ENCODE measurements at regions not wholly inside any gene's neighbourhood (a gene's known extent, or its start where the extent isn't known, plus 50 kb on each side); places are given as distances from the start of the nearest gene placed in this dataset.

- no CpG with 5 or more reads among the region's 3 CpGs for WGBS (ENCODE audit: extremely low coverage, insufficient read length, low lambda C conversion rate)
- H3K4me2 ChIP-seq (ENCODE audit: insufficient read depth, insufficient read length, low read length): no peak overlapping the region
- no peaks in the 10 kb centered on the region for H3K79me1 ChIP-seq (ENCODE audit: insufficient read depth, low read depth, low read length, poor library complexity, severe bottlenecking)
- no peak overlapping the region for H2AFZ ChIP-seq (ENCODE audit: low read length)
- H2BK5ac ChIP-seq (ENCODE audit: insufficient read length, low read length): no peak overlapping the region
- H2BK120ac ChIP-seq (ENCODE audit: low read depth, low read length, poor library complexity, severe bottlenecking): no peak overlapping the region
- H3K27ac ChIP-seq (ENCODE audit: insufficient read length, low read depth, low read length): no peak overlapping the region
- H3K56ac ChIP-seq (ENCODE audit: insufficient read length, low read depth, low read length): no peak overlapping the region
- H4K91ac ChIP-seq (ENCODE audit: insufficient read length, low read depth, low read length): no peak overlapping the region
- H3K4me1 ChIP-seq (ENCODE audit: insufficient read depth, low read length): no peaks in the 10 kb centered on the region
- no peaks in the 10 kb centered on the region for H3K36me3 Mint-ChIP-seq (ENCODE audit: insufficient read depth in 1 of 3, low read depth in 3 of 3)
- H4K8ac ChIP-seq (replicated peaks; ENCODE audit: insufficient read length, low read depth, low read length): no peak overlapping the region
- no peak overlapping the region for H3K23ac ChIP-seq (ENCODE audit: insufficient read length, low read depth, low read length)
- H3K9me3 Mint-ChIP-seq: no peaks in the 10 kb centered on the region; a peak in 1 of 5 replicates
- H2BK15ac ChIP-seq (ENCODE audit: low read depth, low read length): no peak overlapping the region
- no peak overlapping the region for H3K9ac ChIP-seq (ENCODE audit: extremely low read depth, insufficient read length, low read length)
- no peak for DNase-seq
- no peak overlapping the region for H4K5ac ChIP-seq (ENCODE audit: insufficient read length, low read depth, low read length)
- no peaks in the 10 kb centered on the region for H4K20me1 ChIP-seq (ENCODE audit: control insufficient read depth, insufficient read depth, insufficient read length)
- no peak overlapping the region for H2BK12ac ChIP-seq (ENCODE audit: insufficient read length, low read depth, low read length)
- H3K4me1 Mint-ChIP-seq: no peaks in the 10 kb centered on the region
- no peak overlapping the region for H2BK20ac ChIP-seq (ENCODE audit: low read depth, low read length, poor library complexity, severe bottlenecking)
- no peaks in the 10 kb centered on the region for H3K27me3 ChIP-seq (ENCODE audit: insufficient read depth, low read length)
- TF ChIP-seq, protein P1, sequence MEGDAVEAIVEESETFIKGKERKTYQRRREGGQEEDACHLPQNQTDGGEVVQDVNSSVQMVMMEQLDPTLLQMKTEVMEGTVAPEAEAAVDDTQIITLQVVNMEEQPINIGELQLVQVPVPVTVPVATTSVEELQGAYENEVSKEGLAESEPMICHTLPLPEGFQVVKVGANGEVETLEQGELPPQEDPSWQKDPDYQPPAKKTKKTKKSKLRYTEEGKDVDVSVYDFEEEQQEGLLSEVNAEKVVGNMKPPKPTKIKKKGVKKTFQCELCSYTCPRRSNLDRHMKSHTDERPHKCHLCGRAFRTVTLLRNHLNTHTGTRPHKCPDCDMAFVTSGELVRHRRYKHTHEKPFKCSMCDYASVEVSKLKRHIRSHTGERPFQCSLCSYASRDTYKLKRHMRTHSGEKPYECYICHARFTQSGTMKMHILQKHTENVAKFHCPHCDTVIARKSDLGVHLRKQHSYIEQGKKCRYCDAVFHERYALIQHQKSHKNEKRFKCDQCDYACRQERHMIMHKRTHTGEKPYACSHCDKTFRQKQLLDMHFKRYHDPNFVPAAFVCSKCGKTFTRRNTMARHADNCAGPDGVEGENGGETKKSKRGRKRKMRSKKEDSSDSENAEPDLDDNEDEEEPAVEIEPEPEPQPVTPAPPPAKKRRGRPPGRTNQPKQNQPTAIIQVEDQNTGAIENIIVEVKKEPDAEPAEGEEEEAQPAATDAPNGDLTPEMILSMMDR (conservative IDR thresholded peaks at IDR 0.05): no peak
- H3T11ph ChIP-seq (ENCODE audit: low read length): no peak overlapping the region
- no peaks in the 10 kb centered on the region for H3K9me3 ChIP-seq (ENCODE audit: control insufficient read depth, low read depth, low read length)
- no peak overlapping the region for H3K18ac ChIP-seq (ENCODE audit: insufficient read length, low read depth, low read length)
- no peaks in the 10 kb centered on the region for H3K27me3 Mint-ChIP-seq (ENCODE audit: low read depth)
- no peak overlapping the region for H3K27ac Mint-ChIP-seq
- no peaks in the 10 kb centered on the region for H3K79me2 ChIP-seq (ENCODE audit: insufficient read depth, low read length)
- no peaks in the 10 kb centered on the region for H3K23me2 ChIP-seq (ENCODE audit: insufficient read length, low read depth, low read length, poor library complexity, severe bottlenecking)
- H3K14ac ChIP-seq (ENCODE audit: insufficient read depth, low read length): no peak overlapping the region
- H2AK5ac ChIP-seq (ENCODE audit: insufficient read length, low read length): no peak overlapping the region
- H3K4me3 Mint-ChIP-seq: no peak overlapping the region; a peak in 1 of 5 replicates
- H3K4ac ChIP-seq (ENCODE audit: low read depth, low read length): no peak overlapping the region
These were observed 294.9 kb upstream of the CYRIA start for GRCh38 chr2:16960579-16960978.

All from H9 (cell line).